Sigmoid colon (tissue), 4 donors: ENCODE measurements at regions not wholly inside any gene's neighbourhood (a gene's known extent, or its start where the extent isn't known, plus 50 kb on each side); places are given as distances from the start of the nearest gene placed in this dataset.

Experiments
- CTCF ChIP-seq, 4 experiments: fragments of 450-650 bp in 3 of 4; fragments of 200-600 bp in 1 of 4; IDR thresholded peaks; one replicate each; pipeline ENCODE4 v1.5.1; 2016 to 2019; ENCODE audit warnings: antibody characterized with exemption in 4 of 4, mild to moderate bottlenecking in 3 of 4, moderate library complexity in 2 of 4
- EP300 ChIP-seq, 4 donors: sonication (generic); formaldehyde crosslinking; IDR thresholded peaks; one replicate each; pipeline ENCODE4 v1.6.1; 2017; ENCODE audit warnings: antibody characterized with exemption in 4 of 4
- POLR2A ChIP-seq, 2 donors: fragments of 450-650 bp; IDR thresholded peaks; one replicate each; pipeline ENCODE4 v1.6.1; 2016; ENCODE audit warnings: antibody characterized with exemption in 2 of 2, mild to moderate bottlenecking in 2 of 2, moderate library complexity in 2 of 2
- POLR2AphosphoS5 ChIP-seq, 4 donors: sonication (generic); formaldehyde crosslinking; IDR thresholded peaks; one replicate each; pipeline ENCODE4 v1.6.1; 2017; ENCODE audit warnings: antibody characterized with exemption in 4 of 4

GRCh38 chr11:27281276-27281675 is 81.7 kb downstream of the CCDC34 start:
- TF ChIP-seq POLR2A (IDR thresholded peaks at IDR 0.05) (no peak), CTCF (IDR thresholded peaks at IDR 0.05) (no peak), POLR2AphosphoS5 (IDR thresholded peaks at IDR 0.05) (no peak), EP300 (IDR thresholded peaks at IDR 0.05) (no peak)
